Body of pancreas (tissue), 4 donors: ENCODE measurements at regions not wholly inside any gene's neighbourhood (a gene's known extent, or its start where the extent isn't known, plus 50 kb on each side); places are given as distances from the start of the nearest gene placed in this dataset.

Source experiments
- ATAC-seq: fragments of 150-250 bp; one replicate; pipeline ENCODE4 v1.9.1; 2016
- DNase-seq, 4 donors: peaks; one replicate each; pipeline ENCODE4 v3.0.0-alpha.2; 2019
- H3K27ac ChIP-seq, 4 donors: fragments of 200-600 bp; sonication (generic); 1 replicate in 3 of 4; 2 replicates in 1 of 4; pipeline versions ENCODE4 v1.5.1 to v1.6.1; 2016 to 2019; ENCODE audit warnings: mild to moderate bottlenecking in 1 of 4, mixed read lengths in 1 of 4, moderate library complexity in 1 of 4
- H3K27me3 ChIP-seq, 2 donors: fragments of 200-600 bp; sonication (generic); one replicate each; pipeline ENCODE4 v1.6.0; 2016; ENCODE audit warnings: mild to moderate bottlenecking in 1 of 2
- H3K36me3 ChIP-seq, 2 donors: fragments of 200-600 bp; sonication (generic); replicated peaks in 1 of 2; 2 replicates each; pipeline ENCODE4 v1.5.1; 2016; ENCODE audit warnings: low read depth in 2 of 2; ENCODE audit not compliant: insufficient read depth in 1 of 2
- H3K4me1 ChIP-seq: fragments of 200-600 bp; sonication (generic); one replicate; pipeline ENCODE4 v1.6.0; 2016
- H3K4me3 ChIP-seq, 2 donors: fragments of 200-600 bp; sonication (generic); 1 replicate in 1 of 2; 2 replicates in 1 of 2; pipeline ENCODE4 v1.5.1; 2016 to 2019
- H3K9me3 ChIP-seq, 3 donors: fragments of 200-600 bp; sonication (generic); 1 replicate in 2 of 3; 2 replicates in 1 of 3; pipeline ENCODE4 v1.5.1; 2016
- POLR2A ChIP-seq, 3 donors: fragments of 450-650 bp; IDR thresholded peaks; one replicate each; pipeline ENCODE4 v1.6.1; 2016; ENCODE audit warnings: antibody characterized with exemption in 3 of 3, mild to moderate bottlenecking in 2 of 3
- WGBS, 2 donors: methylation state at CpG; one replicate each; pipeline ENCODE4 v1.1.5; 2017; 5-methylcytosine and 5-hydroxymethylcytosine counted together
- intact Hi-C: fragments of 100-400 bp; cut with DNase I; formaldehyde crosslinking; loops from one replicate; pipeline ENCODE4 v1.15.1; 2023
- TF ChIP-seq, protein P1 (sequence below), 7 experiments: fragments of 450-650 bp in 4 of 7; fragments of 200-600 bp in 3 of 7; sonication (generic) in 3 of 7; IDR thresholded peaks; one replicate each; pipeline ENCODE4 v1.5.1; 2016 to 2019; ENCODE audit warnings: antibody characterized with exemption in 7 of 7

GRCh38 chr15:67981848-67982247 lies 72.3 kb upstream of the PIAS1 start:
- Histone ChIP-seq H3K4me1 (no peaks in the 10 kb centered on the region), H3K27ac (no peak overlapping the region), H3K27me3 (no peaks in the 10 kb centered on the region), H3K36me3 (no peaks in the 10 kb centered on the region), H3K4me3 (no peak overlapping the region), H3K9me3 (peaks cover 0 to 6% (median 0%) of the 10 kb centered on the region in 3 donors)
- DNase-seq (no peak), ATAC-seq (no peak)
- 81 to 94% methylated on average over 3 of the region's 3 CpGs for WGBS, 2 donors
- intact Hi-C loops, result no loop called here
- TF ChIP-seq POLR2A (IDR thresholded peaks at IDR 0.05), result no peak
- TF ChIP-seq, protein P1, sequence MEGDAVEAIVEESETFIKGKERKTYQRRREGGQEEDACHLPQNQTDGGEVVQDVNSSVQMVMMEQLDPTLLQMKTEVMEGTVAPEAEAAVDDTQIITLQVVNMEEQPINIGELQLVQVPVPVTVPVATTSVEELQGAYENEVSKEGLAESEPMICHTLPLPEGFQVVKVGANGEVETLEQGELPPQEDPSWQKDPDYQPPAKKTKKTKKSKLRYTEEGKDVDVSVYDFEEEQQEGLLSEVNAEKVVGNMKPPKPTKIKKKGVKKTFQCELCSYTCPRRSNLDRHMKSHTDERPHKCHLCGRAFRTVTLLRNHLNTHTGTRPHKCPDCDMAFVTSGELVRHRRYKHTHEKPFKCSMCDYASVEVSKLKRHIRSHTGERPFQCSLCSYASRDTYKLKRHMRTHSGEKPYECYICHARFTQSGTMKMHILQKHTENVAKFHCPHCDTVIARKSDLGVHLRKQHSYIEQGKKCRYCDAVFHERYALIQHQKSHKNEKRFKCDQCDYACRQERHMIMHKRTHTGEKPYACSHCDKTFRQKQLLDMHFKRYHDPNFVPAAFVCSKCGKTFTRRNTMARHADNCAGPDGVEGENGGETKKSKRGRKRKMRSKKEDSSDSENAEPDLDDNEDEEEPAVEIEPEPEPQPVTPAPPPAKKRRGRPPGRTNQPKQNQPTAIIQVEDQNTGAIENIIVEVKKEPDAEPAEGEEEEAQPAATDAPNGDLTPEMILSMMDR (IDR thresholded peaks at IDR 0.05), result no peak

- intact Hi-C loops, result no loop called here
- Histone ChIP-seq H3K4me1 (no peaks in the 10 kb centered on the region), H3K27me3 (no peaks in the 10 kb centered on the region), H3K9me3 (no peaks in the 10 kb centered on the region), H3K36me3 (no peaks in the 10 kb centered on the region), H3K4me3 (no peak overlapping the region), H3K27ac (no peak overlapping the region)
- DNase-seq, result no peak
- ATAC-seq, result no peak
- TF ChIP-seq, protein P1 (IDR thresholded peaks at IDR 0.05), result no peak
- TF ChIP-seq POLR2A (IDR thresholded peaks at IDR 0.05), result no peak
- 94 to 96% methylated on average over 2 of the region's 2 CpGs for WGBS, 2 donors
Observed at GRCh38 chr15:67991706-67992105, 62.4 kb upstream of the PIAS1 start.

DNA sequence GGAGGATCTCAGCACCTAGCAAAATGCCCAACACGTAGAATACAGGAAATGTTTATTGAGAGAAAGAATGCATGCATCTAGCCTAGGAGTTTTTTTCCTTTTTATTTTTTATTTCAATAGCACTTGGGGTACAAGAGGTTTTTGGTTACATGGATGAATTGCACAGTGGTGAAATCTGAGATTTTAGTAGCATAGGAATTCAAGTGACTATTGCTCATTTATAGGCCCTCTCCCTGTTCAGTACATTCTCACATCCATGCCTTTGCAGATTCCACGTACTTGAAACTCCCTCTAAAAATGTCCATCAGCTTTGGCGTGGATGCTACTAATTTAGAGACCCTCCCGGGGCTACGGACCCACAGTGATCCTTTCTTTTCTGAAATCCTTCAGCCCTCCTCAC lies 61.7 kb upstream of the PIAS1 start:
- H3K27me3 ChIP-seq, result no peaks in the 10 kb centered on the region
- no peak overlapping the region for H3K4me3 ChIP-seq
- no peaks in the 10 kb centered on the region for H3K36me3 ChIP-seq
- TF ChIP-seq, protein P1 (IDR thresholded peaks at IDR 0.05), result no peak
- no peak for TF ChIP-seq POLR2A (IDR thresholded peaks at IDR 0.05)
- no peaks in the 10 kb centered on the region for H3K9me3 ChIP-seq
- no peak for DNase-seq
- intact Hi-C loops, result no loop called here
- H3K27ac ChIP-seq, result no peak overlapping the region
- ATAC-seq, result no peak
- 89 to 96% methylated on average over 5 of the region's 5 CpGs for WGBS, 2 donors
- no peaks in the 10 kb centered on the region for H3K4me1 ChIP-seq

GRCh38 chr15:67992834-67993233 lies 61.3 kb upstream of the PIAS1 start:
- Histone ChIP-seq H3K4me1 (no peaks in the 10 kb centered on the region), H3K27me3 (no peaks in the 10 kb centered on the region), H3K9me3 (no peaks in the 10 kb centered on the region), H3K36me3 (no peaks in the 10 kb centered on the region), H3K4me3 (no peak overlapping the region), H3K27ac (no peak overlapping the region)
- ATAC-seq, result no peak
- WGBS, 2 donors, result 79 to 95% methylated on average over 2 of the region's 2 CpGs
- no peak for TF ChIP-seq POLR2A (IDR thresholded peaks at IDR 0.05)
- TF ChIP-seq, protein P1 (IDR thresholded peaks at IDR 0.05), result no peak
- no peak for DNase-seq
- intact Hi-C loops, result no loop called here

- no peaks in the 10 kb centered on the region for H3K36me3 ChIP-seq
- H3K27me3 ChIP-seq, result no peaks in the 10 kb centered on the region
- WGBS, 2 donors, result 94 to 100% methylated on average over 1 of the region's 1 CpG
- ATAC-seq, result no peak
- intact Hi-C loops, result no loop called here
- no peak overlapping the region for H3K4me3 ChIP-seq
- peaks cover 7% of the 10 kb centered on the region for H3K4me1 ChIP-seq
- no peak for DNase-seq
- no peak overlapping the region for H3K27ac ChIP-seq
- no peak for TF ChIP-seq POLR2A (IDR thresholded peaks at IDR 0.05)
- TF ChIP-seq, protein P1 (IDR thresholded peaks at IDR 0.05), result no peak
- H3K9me3 ChIP-seq, result no peaks in the 10 kb centered on the region
Observed at GRCh38 chr15:67997996-67998395, 56.1 kb upstream of the PIAS1 start.
